Sciatic nerve (tissue), 2 donors: ENCODE measurements at regions not wholly inside any gene's neighbourhood (a gene's known extent, or its start where the extent isn't known, plus 50 kb on each side); places are given as distances from the start of the nearest gene placed in this dataset.
"Not testable (repeated sequence)": the region's sequence is repeated elsewhere in the genome, so short reads cannot be mapped to it uniquely, and the experiment has no call there.

Source experiments
- ATAC-seq: fragments of 200-7000 bp; cut with Tn5 transposase; one replicate; pipeline ENCODE4 v1.9.1; 2020; ENCODE audit warnings: mild to moderate bottlenecking, moderate library complexity
- DNase-seq: peaks from one replicate; pipeline ENCODE4 v3.0.0-alpha.2; 2020; ENCODE audit warnings: low spot score
- intact Hi-C: fragments of 100-400 bp; cut with DNase I; formaldehyde crosslinking; loops from one replicate; pipeline ENCODE4 v1.14.2; 2022
- donor health status: DM: no; HTN: no; CAD: no.
- donor health status: DM: no; HTN: no; CAD: no.

- ATAC-seq (no peak), DNase-seq (no peak)
- intact Hi-C loops = no loop called here
These were observed 819.7 kb downstream of the KCNJ18 start for GRCh38 chr17:22512057-22512456.

DNA sequence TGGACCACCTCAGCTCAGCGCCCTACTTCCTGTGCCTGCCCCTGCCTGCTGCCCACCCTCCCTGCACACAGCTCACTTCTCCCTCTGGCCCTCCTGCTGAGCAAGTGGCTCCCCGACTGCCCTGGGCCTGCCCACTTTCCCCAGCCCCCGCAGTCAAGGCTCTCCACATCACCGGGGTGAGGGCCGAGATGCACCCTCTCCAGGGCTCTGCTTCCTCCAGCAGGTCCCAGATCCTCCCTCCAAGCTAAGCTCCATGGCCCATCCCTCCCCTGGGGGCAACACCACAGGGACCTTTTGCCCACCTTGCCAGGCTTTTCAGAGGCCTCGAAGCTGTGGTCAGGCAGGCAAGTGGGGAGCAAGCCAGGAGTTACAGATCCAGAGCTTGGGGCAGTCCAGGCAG lies 820.2 kb downstream of the KCNJ18 start:
- ATAC-seq (no peak), DNase-seq (no peak)
- intact Hi-C loops = no loop called here

DNA sequence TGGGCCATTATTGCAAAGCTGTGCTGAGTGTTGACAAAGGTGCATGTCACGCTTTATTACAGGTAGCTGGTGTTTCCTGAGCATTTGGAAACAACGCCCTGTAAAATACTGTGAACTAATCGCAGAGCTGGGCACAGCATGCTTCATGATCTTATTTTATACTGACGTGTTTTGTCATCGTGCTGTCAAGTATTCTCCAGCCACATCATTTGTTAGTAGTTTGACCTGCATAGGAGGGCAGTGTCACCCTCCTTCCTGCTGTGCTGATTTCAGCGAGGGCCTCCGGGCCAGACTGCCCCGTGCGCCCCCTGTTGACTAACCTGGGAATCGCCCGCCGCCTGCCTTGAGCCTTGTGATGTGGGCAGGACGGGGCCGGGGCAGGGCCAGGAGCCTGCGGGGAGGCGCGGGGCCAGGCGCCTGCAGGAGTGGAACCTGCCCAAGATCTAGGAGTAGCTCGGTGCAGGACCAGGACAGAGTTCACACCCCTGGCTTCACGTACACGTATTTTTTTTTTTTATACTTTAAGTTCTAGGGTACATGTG lies 820.7 kb downstream of the KCNJ18 start:
- DNase-seq = no peak
- ATAC-seq = no peak
- intact Hi-C loops = no loop called here

DNA sequence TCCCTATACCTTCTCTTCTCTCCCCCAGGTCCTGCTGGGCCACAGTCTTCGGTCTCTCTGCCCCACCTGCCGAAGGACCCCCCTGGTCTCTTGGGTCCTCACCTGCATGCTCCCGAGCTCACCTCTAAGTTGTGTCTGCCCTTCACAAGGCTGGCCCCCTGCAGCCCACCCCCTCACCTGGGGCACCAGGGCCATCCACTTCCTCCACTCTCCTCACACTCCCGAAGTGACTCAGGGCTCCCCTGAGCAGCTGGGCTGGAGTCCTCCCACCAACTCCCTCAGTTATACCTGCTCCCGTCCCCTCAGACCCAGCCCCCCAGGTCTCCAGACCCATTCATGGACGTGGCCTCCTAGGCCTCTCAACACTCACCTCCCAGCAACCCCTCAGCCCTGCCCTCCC lies 822.0 kb downstream of the KCNJ18 start:
- intact Hi-C loops = no loop called here
- DNase-seq (no peak), ATAC-seq (no peak)

DNA sequence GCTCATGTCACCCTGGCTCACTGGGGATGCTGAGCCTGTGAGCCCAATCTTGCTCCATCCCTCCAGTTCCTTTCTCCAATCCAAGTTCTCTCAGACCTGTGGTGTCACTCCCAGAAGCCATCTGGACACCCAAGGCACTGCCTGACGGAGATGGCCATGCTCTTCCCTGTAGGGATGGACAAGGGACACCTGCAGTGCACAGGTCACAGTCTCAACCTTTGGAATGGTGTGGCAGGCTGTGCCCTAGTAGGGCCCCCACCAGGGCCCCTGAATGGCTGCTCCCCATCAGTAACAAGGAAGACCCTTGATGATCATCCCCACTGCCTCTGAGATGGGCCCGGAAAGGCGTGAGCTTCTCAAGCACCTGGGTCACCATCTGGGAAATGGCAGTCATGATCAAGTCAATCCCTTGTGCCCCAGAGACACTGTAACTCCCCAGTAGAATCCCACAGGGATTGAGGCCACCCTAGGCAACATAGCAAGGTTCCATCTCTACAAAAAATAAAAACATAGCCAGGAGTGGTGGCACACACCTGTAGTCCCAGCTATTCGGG lies 822.5 kb downstream of the KCNJ18 start:
- intact Hi-C loops = no loop called here
- ATAC-seq (no peak), DNase-seq (no peak)

- intact Hi-C loops = no loop called here
- no peak for ATAC-seq
- DNase-seq = no peak
These were observed 823.3 kb downstream of the KCNJ18 start for GRCh38 chr17:22515599-22515998.

DNA sequence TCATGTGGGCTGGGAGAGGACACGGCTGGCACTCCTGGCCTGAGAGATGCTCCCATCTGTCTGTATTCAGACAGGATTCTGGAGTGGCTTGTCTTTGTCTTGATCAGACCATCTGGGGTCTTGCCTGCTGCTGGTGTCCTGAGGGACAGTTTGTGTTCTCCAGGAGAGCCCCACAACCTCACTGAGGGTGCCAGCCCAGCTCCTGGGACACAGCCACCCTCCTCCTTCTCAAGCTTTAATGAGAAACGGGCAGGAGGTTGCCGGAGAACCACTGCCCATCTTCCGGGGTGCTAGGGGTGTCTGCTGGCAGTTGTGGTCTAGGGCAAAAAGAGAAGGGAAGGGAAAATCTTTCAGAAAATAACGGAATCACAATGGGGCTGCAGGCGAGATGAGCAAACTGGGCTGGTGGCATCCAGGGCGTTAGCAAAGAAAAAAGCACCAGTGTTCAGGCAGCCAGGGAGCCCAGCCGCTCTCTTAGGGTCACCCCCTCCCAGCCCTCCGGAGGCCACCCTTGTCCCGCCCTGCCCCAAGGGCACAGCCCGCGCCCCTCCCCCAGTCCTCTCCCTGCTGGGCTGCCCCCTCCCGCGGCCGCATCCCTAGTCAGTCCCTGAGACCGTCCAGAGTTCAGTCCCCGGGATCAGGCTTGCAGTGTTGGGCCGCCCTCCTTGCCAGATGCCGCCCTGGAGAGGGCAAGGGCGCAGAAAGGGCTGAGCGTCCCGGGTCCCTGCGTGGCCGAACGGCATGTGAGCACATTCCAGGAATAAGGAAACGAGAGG lies 824.7 kb downstream of the KCNJ18 start:
- no peak for DNase-seq
- intact Hi-C loops = no loop called here
- no peak for ATAC-seq

GRCh38 chr17:22517716-22518115 lies 825.4 kb downstream of the KCNJ18 start:
- DNase-seq (no peak), ATAC-seq (no peak)
- intact Hi-C loops = no loop called here

DNA sequence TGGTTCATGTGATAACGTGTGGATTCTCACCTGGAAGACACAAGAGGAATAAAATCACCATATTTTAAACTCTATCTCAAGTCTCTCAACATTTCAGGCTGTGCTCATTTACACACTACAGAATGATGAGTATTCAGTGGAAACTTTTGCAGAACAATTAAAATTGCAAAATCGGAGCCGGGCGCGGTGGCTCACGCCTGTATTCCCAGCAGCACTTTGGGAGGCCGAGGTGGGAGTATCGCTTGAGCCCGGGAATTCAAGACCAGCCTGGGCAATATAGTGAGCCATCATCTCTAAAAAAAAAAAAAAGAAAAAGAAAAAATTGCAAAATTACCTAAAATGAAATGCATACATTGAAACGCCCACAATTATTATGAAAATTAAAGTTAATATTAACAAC lies 825.9 kb downstream of the KCNJ18 start:
- intact Hi-C loops = no loop called here
- DNase-seq = no peak
- ATAC-seq = no peak

- not testable (repeated sequence) for ATAC-seq
These were observed 856.5 kb downstream of the KCNJ18 start for GRCh38 chr17:22548873-22549272.

GRCh38 chr17:22551695-22552415 lies 859.5 kb downstream of the KCNJ18 start:
- intact Hi-C loops, DNase-seq, ATAC-seq: not testable (repeated sequence)

More at GRCh38 chr17:22548873-22549272, 856.5 kb downstream of the KCNJ18 start:
- DNase-seq, intact Hi-C loops: not testable (repeated sequence)

DNA sequence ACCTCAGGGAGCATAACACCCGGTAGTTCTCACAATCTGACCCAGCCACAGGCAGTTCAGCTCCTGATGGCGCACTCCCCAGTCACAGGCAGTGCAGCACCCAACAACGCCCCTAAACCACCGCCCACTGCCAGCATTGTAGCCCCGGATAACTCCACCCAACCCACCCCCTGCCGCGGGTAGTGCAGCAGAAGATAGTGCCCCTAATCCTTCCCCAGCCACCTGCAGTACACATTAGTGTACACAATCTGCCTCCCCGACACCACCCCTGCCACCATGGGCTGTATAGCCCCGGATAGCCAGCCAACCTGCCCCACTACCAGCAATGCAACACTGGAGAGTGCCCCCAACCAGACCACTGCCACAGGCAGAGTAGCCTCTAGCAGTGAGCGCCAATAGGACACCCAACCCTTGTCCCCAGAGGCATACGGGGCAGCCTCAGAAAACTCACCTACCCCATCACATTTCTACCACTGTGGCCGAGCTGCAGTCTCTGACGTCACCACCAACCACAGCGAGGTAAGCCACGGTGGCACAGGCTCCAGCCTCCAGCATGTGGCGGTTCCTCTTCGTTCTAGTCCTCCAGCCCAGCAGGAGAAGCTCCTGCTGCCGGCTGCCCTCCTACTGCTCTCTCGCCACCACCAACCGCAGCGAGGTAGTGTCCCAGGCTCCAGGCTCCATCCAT lies 877.3 kb downstream of the KCNJ18 start:
- intact Hi-C loops = no loop called here
- DNase-seq = no peak
- no peak for ATAC-seq

GRCh38 chr17:22570144-22570845 lies 878.0 kb downstream of the KCNJ18 start:
- ATAC-seq (no peak), DNase-seq (no peak)
- intact Hi-C loops = no loop called here

DNA sequence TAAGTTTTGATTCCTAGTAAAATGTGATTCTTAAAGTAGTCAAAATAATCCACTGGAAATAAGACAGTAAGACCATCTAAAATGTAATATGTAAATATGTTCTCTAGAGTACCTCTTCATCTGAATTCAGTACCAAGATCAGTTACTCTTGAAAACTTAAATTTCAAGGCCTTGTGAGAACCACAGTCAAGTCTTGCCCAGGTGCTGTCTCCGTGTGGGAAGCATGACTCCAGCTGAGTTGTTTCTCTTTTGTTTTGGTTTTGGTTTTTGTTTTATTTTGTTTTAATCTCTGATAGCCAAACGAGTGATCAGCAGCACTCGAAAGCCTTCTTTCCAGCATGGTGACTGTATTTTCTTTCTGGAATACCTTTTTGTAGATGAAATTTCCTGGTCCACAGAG lies 907.0 kb downstream of the KCNJ18 start:
- intact Hi-C loops = no loop called here
- no peak for ATAC-seq

GRCh38 chr17:22600644-22601298 lies 908.4 kb downstream of the KCNJ18 start:
- intact Hi-C loops = no loop called here
- no peak for DNase-seq
- ATAC-seq = no peak

More for the DNA sequence above, 907.0 kb downstream of the KCNJ18 start:
- no peak for DNase-seq
